Activated CD8-positive, alpha-beta memory T cell treated with anti-CD3 and anti-CD28 coated beads, Interleukin-2, amount 50 U/mL, for 48 hours (primary cell): ENCODE measurements at regions not wholly inside any gene's neighbourhood (a gene's known extent, or its start where the extent isn't known, plus 50 kb on each side); places are given as distances from the start of the nearest gene placed in this dataset.

Source experiments
- DNase-seq: peaks from one replicate; pipeline ENCODE4 v3.0.0-alpha.2; 2020

GRCh38 chr7:46975493-46975892, 606.4 kb downstream of the TNS3 start:
- no peak for DNase-seq

GRCh38 chr7:46972205-46972604, 609.7 kb downstream of the TNS3 start:
- DNase-seq, result no peak

GRCh38 chr7:46970476-46970875, 611.4 kb downstream of the TNS3 start:
- DNase-seq, result no peak

GRCh38 chr7:46970131-46970430, 611.8 kb downstream of the TNS3 start:
- no peak for DNase-seq

GRCh38 chr7:46969303-46970130, 612.4 kb downstream of the TNS3 start:
- no peak for DNase-seq

- no peak for DNase-seq
Observed at GRCh38 chr7:46968003-46968402, 613.9 kb downstream of the TNS3 start.

GRCh38 chr7:46963719-46964118, 618.2 kb downstream of the TNS3 start:
- no peak for DNase-seq

GRCh38 chr7:46960970-46961369, 620.9 kb downstream of the TNS3 start:
- DNase-seq, result no peak

- DNase-seq, result no peak
Observed at GRCh38 chr7:46957195-46957594, 624.7 kb downstream of the TNS3 start.

GRCh38 chr7:46955531-46955930, 626.4 kb downstream of the TNS3 start:
- DNase-seq, result no peak

GRCh38 chr7:46954181-46954580, 627.7 kb downstream of the TNS3 start:
- no peak for DNase-seq

GRCh38 chr7:46953008-46953407, 628.9 kb downstream of the TNS3 start:
- no peak for DNase-seq

GRCh38 chr7:46949270-46949931, 632.5 kb downstream of the TNS3 start:
- DNase-seq, result no peak

- no peak for DNase-seq
Observed at GRCh38 chr7:46948716-46949115, 633.2 kb downstream of the TNS3 start.

- DNase-seq, result no peak
Observed at GRCh38 chr7:46945328-46945727, 636.6 kb downstream of the TNS3 start.

- DNase-seq, result no peak
Observed at GRCh38 chr7:46943996-46944395, 637.9 kb downstream of the TNS3 start.

GRCh38 chr7:46942574-46942973, 639.3 kb downstream of the TNS3 start:
- DNase-seq, result no peak

GRCh38 chr7:46940178-46940577, 641.7 kb downstream of the TNS3 start:
- DNase-seq, result no peak

GRCh38 chr7:46939558-46939957, 642.4 kb downstream of the TNS3 start:
- no peak for DNase-seq

GRCh38 chr7:46939089-46939488, 642.8 kb downstream of the TNS3 start:
- DNase-seq, result no peak

- DNase-seq, result no peak
Observed at GRCh38 chr7:46937826-46938225, 644.1 kb downstream of the TNS3 start.

GRCh38 chr7:46934198-46934825, 647.6 kb downstream of the TNS3 start:
- no peak for DNase-seq

GRCh38 chr7:46933596-46933995, 648.3 kb downstream of the TNS3 start:
- no peak for DNase-seq
